Urothelium cell line (cell line): ENCODE measurements at regions not wholly inside any gene's neighbourhood (a gene's known extent, or its start where the extent isn't known, plus 50 kb on each side); places are given as distances from the start of the nearest gene placed in this dataset.
"Not testable (repeated sequence)": the region's sequence is repeated elsewhere in the genome, so short reads cannot be mapped to it uniquely, and the experiment has no call there.

Source experiments
- DNase-seq: peaks from one replicate; pipeline ENCODE4 v3.0.0; 2011; ENCODE audit warnings: low spot score, mixed read lengths
- FAIRE-seq: peaks from 2 replicates; lab custom pipeline; 2011; peaks lifted over from hg19 to GRCh38; lab: Jason Lieb, UNC

- no peak for FAIRE-seq
- no peak for DNase-seq
These were observed 473.2 kb downstream of the REEP3 start for GRCh38 chr10:63994371-63994770.

- DNase-seq (no peak), FAIRE-seq (no peak)
These were observed 486.0 kb downstream of the REEP3 start for GRCh38 chr10:64007157-64007556.

- no peak for DNase-seq
- FAIRE-seq: no peak
These were observed 489.5 kb downstream of the REEP3 start for GRCh38 chr10:64010711-64011110.

GRCh38 chr10:64011912-64012714, 490.9 kb downstream of the REEP3 start:
- FAIRE-seq (no peak), DNase-seq (no peak)

DNA sequence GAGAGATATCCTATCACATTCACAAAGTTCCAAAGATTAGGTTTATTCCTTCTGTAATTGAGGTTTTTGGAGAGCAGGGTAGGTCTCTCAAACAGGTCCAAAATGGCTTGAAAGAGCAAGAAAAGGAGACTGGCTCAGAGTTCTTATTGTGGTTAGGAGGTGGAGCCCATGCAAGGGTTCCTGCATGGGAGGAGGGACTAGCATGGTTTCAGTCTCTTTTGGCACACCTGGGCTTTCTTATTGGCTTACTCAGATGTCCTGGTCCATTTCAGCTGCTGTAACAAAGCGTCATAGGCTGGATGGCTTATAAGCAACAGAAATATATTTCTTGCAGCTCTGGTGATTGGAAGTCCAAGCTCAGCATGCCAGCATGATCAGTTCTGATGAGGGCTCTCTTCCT, 493.1 kb downstream of the REEP3 start:
- no peak for DNase-seq
- no peak for FAIRE-seq

- FAIRE-seq (no peak), DNase-seq (no peak)
These were observed 502.8 kb downstream of the REEP3 start for GRCh38 chr10:64023926-64024470.

- FAIRE-seq (no peak), DNase-seq (no peak)
These were observed 512.5 kb downstream of the REEP3 start for GRCh38 chr10:64033711-64034110.

- no peak for FAIRE-seq
- DNase-seq: no peak
These were observed 515.2 kb downstream of the REEP3 start for GRCh38 chr10:64036321-64036930.

- DNase-seq (no peak), FAIRE-seq (peak; percentile 5)
These were observed 516.0 kb downstream of the REEP3 start for GRCh38 chr10:64037071-64037661.

DNA sequence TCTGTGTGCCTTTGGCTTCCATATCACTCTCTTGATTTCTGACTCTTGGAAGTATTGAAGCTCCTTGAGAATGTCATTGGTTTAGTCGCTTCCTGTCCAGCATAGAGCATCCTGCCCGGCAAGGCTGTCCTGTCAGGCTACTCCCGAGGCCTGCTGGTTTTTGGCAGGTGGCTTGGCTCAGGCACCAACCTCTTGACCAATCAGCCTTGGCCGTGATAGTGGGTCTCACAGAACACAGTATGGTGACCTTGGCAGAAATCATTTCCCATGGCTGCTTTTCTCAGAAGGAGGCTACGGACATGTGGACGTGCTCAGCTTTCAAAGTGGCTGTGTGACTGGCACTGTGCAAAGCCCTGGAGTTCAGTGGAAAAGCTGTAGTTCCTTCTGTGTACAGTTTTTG, 516.9 kb downstream of the REEP3 start:
- FAIRE-seq (no peak), DNase-seq (no peak)

- DNase-seq (no peak), FAIRE-seq (peak; percentile 73)
These were observed 518.0 kb downstream of the REEP3 start for GRCh38 chr10:64039198-64039597.

DNA sequence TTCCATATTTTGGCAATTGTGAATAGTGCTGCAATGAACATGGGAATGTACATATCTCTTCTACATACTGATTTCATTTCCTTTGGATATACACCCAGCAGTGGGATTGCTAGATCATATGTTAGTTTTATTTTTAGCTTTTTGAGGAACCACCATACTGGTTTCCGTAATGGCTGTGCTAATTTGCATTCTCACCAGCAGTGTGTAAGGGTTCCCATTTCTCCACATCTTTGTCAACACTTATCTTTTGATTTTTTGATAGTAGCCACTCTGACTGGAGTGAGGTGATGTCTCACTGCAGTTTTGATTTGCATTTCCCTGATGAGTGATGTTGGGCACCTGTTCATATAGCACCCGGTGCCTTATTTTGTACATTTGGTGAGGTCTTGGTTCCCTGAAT, 519.6 kb downstream of the REEP3 start:
- peak; percentile 9 for FAIRE-seq

GRCh38 chr10:64041185-64041988, 520.2 kb downstream of the REEP3 start:
- DNase-seq (peak; percentile 66), FAIRE-seq (peak; percentile 92)

More for the DNA sequence above, 519.6 kb downstream of the REEP3 start:
- DNase-seq: no peak

GRCh38 chr10:64041989-64042490, 520.8 kb downstream of the REEP3 start:
- FAIRE-seq: no peak
- no peak for DNase-seq

- no peak for FAIRE-seq
- DNase-seq: no peak
These were observed 522.9 kb downstream of the REEP3 start for GRCh38 chr10:64044098-64044497.

DNA sequence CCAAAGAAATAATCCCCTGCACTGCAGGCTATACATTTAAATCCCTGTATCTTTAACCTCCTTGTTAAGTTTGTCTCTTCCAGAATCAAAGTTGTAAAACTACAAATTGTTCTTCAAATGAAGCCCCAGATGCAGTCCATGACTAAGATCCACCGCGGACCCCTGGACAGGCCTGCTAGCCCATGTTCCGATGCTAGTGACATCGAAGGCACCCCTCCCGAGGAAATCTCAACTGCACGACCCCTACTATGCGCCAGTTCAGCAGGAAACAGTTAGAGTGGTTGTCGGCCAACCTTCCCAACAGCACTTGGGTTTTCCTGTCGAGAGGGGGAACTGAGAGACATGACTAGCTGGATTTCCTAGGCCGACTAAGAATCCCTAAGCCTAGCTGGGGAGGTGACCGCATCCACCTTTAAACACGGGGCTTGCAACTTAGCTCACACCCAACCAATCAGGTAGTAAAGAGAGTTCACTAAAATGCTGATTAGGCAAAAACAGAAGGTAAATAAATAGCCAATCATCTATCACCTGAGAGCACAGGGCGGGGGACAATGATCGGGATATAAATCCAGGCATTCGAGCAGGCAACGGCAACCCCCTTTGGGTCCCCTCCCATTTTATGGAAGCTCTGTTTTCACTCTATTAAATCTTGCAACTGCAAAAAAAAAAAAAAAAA, 523.9 kb downstream of the REEP3 start:
- not testable (repeated sequence) for FAIRE-seq, DNase-seq

DNA sequence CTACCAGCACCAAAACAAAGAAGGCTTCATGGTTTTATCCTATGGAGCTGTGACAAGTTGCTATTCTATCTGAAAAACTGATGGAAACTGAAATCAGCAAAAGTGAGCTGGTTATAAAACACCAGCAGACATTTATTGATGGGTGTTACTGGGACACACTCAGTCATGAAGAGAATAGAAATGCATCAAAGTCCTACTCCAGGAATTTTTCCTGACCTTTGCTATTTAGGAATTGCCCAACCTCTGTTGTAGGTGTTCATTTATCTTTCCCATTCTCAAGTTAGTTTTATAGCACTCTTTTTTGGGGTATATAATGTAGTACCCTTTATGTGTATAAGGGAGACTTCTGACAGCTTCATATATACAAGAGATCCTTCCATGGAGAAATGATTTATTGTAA, 533.2 kb downstream of the REEP3 start:
- FAIRE-seq: no peak

DNA sequence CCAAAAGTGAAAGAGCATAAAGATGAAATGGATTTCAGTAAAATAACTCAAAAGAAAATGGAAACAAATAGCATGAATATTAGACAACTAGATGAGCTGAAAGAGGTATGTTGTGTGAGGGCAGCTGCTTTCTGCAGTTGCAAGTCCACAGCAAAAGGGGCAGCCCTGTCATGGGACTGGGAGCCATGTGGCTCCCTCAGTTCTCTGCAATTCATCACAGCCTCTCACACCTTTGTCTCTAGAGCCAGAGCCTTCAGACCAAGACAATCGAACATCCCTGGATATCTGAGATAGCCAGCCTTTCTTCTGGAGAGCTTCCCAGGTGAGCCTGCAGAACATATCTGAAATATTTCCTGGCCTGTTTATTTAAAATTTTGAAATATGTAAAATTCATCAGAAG, 538.7 kb downstream of the REEP3 start:
- FAIRE-seq (no peak), DNase-seq (no peak)

More for the DNA sequence above, 533.2 kb downstream of the REEP3 start:
- no peak for DNase-seq

DNA sequence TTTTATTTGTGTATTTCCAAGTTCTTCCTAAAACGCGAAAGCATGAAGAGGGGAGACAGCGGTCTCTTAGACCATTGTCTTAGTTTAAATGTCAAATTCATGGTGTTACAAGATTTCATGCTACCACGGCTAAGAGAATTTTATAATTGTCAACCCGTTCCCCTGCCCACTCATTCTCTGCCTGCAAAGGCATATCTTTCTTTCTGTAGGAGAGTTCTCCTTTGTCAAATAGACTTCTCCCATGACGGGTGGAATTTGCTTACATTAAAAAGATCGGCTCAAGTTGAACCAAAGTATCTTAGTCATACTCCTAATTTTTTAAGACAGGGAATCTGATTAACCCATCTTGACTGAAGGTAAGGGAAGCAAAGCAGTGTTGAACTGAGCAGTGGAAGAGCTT, 539.2 kb downstream of the REEP3 start:
- FAIRE-seq (no peak), DNase-seq (no peak)

DNA sequence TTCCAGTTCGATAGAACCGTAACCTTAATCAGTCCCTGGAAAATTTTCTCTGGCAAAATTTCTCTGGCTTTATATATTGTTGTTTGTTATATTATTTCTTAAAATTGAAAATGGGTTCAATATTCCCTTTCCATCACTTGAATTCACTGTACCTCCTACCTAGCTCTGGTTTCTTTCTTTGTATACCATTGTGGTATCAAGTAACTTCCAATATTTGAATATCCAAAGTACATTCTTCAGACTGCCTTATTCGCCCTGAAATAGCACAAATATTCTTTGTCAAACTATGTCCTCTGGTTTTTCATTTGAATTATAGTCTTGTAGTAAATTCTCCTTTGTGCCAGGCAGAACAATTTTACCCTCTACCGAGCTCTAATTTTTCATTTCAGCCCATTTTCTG, 541.6 kb downstream of the REEP3 start:
- DNase-seq (no peak), FAIRE-seq (no peak)
